IPS-NIHi7 (cell line): ENCODE measurements at regions not wholly inside any gene's neighbourhood (a gene's known extent, or its start where the extent isn't known, plus 50 kb on each side); places are given as distances from the start of the nearest gene placed in this dataset.

Experiments
- DNase-seq: peaks from one replicate; pipeline ENCODE4 v3.0.0; 2012; ENCODE audit warnings: mixed read lengths; ENCODE audit errors: extremely low spot score

GRCh38 chr1:57926025-57926552, 502.2 kb upstream of the DAB1 start:
- no peak for DNase-seq

GRCh38 chr1:57925226-57925625, 501.4 kb upstream of the DAB1 start:
- DNase-seq, result no peak

GRCh38 chr1:57922130-57922529, 498.3 kb upstream of the DAB1 start:
- no peak for DNase-seq

GRCh38 chr1:57916041-57916440, 492.2 kb upstream of the DAB1 start:
- no peak for DNase-seq

- DNase-seq, result no peak
These were observed 487.6 kb upstream of the DAB1 start for GRCh38 chr1:57911427-57911826.

GRCh38 chr1:57910782-57911181, 486.9 kb upstream of the DAB1 start:
- DNase-seq, result no peak

- no peak for DNase-seq
These were observed 486.4 kb upstream of the DAB1 start for GRCh38 chr1:57910305-57910704.

- no peak for DNase-seq
These were observed 484.5 kb upstream of the DAB1 start for GRCh38 chr1:57908147-57908890.

GRCh38 chr1:57901208-57901919, 477.5 kb upstream of the DAB1 start:
- no peak for DNase-seq

- DNase-seq, result no peak
These were observed 474.7 kb upstream of the DAB1 start for GRCh38 chr1:57898531-57898930.

- peak; percentile 20 for DNase-seq
These were observed 473.7 kb upstream of the DAB1 start for GRCh38 chr1:57897581-57897980.

- no peak for DNase-seq
These were observed 470.5 kb upstream of the DAB1 start for GRCh38 chr1:57894315-57894714.

- no peak for DNase-seq
These were observed 465.9 kb upstream of the DAB1 start for GRCh38 chr1:57889676-57890320.

GRCh38 chr1:57887964-57888491, 464.2 kb upstream of the DAB1 start:
- DNase-seq, result no peak

- DNase-seq, result no peak
These were observed 462.5 kb upstream of the DAB1 start for GRCh38 chr1:57886376-57886775.

- no peak for DNase-seq
These were observed 459.8 kb upstream of the DAB1 start for GRCh38 chr1:57883642-57883995.

- no peak for DNase-seq
These were observed 459.2 kb upstream of the DAB1 start for GRCh38 chr1:57882934-57883641.

- no peak for DNase-seq
These were observed 458.2 kb upstream of the DAB1 start for GRCh38 chr1:57882072-57882471.

- DNase-seq, result no peak
These were observed 457.8 kb upstream of the DAB1 start for GRCh38 chr1:57881639-57882038.

GRCh38 chr1:57879700-57880099, 455.8 kb upstream of the DAB1 start:
- no peak for DNase-seq

GRCh38 chr1:57874418-57874877, 450.6 kb upstream of the DAB1 start:
- no peak for DNase-seq

- no peak for DNase-seq
These were observed 449.1 kb upstream of the DAB1 start for GRCh38 chr1:57872913-57873312.
